Glomerular visceral epithelial cell (primary cell): ENCODE measurements at regions not wholly inside any gene's neighbourhood (a gene's known extent, or its start where the extent isn't known, plus 50 kb on each side); places are given as distances from the start of the nearest gene placed in this dataset.
"Not testable (repeated sequence)": the region's sequence is repeated elsewhere in the genome, so short reads cannot be mapped to it uniquely, and the experiment has no call there.

Experiments used
- DNase-seq: peaks from one replicate; pipeline ENCODE4 v3.0.0-alpha.2; 2016; ENCODE audit errors: extremely low spot score

GRCh38 chr6:28768187-28768913 lies 155.4 kb downstream of the TRIM27 start:
- no peak for DNase-seq

- DNase-seq: peak; percentile 70
Measured at GRCh38 chr6:28769626-28770402, 154.0 kb downstream of the TRIM27 start.

GRCh38 chr6:28770732-28771131 lies 153.1 kb downstream of the TRIM27 start:
- no peak for DNase-seq

GRCh38 chr6:28771401-28772267 lies 152.2 kb downstream of the TRIM27 start:
- no peak for DNase-seq

- no peak for DNase-seq
Measured at GRCh38 chr6:28772480-28773381, 151.1 kb downstream of the TRIM27 start.

GRCh38 chr6:28774292-28775051 lies 149.3 kb downstream of the TRIM27 start:
- no peak for DNase-seq

- DNase-seq: no peak
Measured at GRCh38 chr6:28775052-28775376, 148.8 kb downstream of the TRIM27 start.

GRCh38 chr6:28775405-28776129 lies 148.2 kb downstream of the TRIM27 start:
- DNase-seq: no peak

- DNase-seq: no peak
Measured at GRCh38 chr6:28776269-28777146, 147.3 kb downstream of the TRIM27 start.

GRCh38 chr6:28777147-28777461 lies 146.7 kb downstream of the TRIM27 start:
- no peak for DNase-seq

- DNase-seq: no peak
Measured at GRCh38 chr6:28782113-28782673, 141.6 kb downstream of the TRIM27 start.

GRCh38 chr6:28785962-28786679 lies 137.7 kb downstream of the TRIM27 start:
- no peak for DNase-seq

- DNase-seq: peak; percentile 71
Measured at GRCh38 chr6:28789553-28790083, 134.2 kb downstream of the TRIM27 start.

- DNase-seq: no peak
Measured at GRCh38 chr6:28791002-28791383, 132.8 kb downstream of the TRIM27 start.

- DNase-seq: peak; percentile 58
Measured at GRCh38 chr6:28794175-28795002, 129.4 kb downstream of the TRIM27 start.

GRCh38 chr6:28800647-28801046 lies 123.1 kb downstream of the TRIM27 start:
- DNase-seq: not testable (repeated sequence)
